A549 (cell line): ENCODE measurements at regions not wholly inside any gene's neighbourhood (a gene's known extent, or its start where the extent isn't known, plus 50 kb on each side); places are given as distances from the start of the nearest gene placed in this dataset.

Experiments
- ATAC-seq, 2 experiments: fragments of 200-7000 bp in 1 of 2; fragments of >200 bp in 1 of 2; cut with Nextera tagmentation in 1 of 2; cut with Tn5 transposase in 1 of 2; 3 replicates each; pipeline versions ENCODE4 v1.8.0 to v1.9.1; 2018 to 2020; ENCODE audit warnings: mild to moderate bottlenecking in 1 of 2, moderate library complexity in 1 of 2
- CTCF ChIA-PET: fragments of 300-600 bp; sonication (Branson Sonifier 250); formaldehyde crosslinking; extraction: SDS; loops from one replicate; lab custom pipeline; 2021; ENCODE audit warnings: antibody characterized with exemption, inconsistent platforms; lab: Yijun Ruan, JAX
- POLR2A ChIA-PET: fragments of 350-600 bp; formaldehyde crosslinking; extraction: SDS; loops from one replicate; lab custom pipeline; 2021; ENCODE audit warnings: antibody characterized with exemption, inconsistent platforms; lab: Yijun Ruan, JAX
- DNase-seq, 2 experiments: peaks; one replicate each; pipeline versions ENCODE4 v3.0.0 to v3.0.0-alpha.2; 2011 to 2016; ENCODE audit warnings: low read depth in 1 of 2, low spot score in 1 of 2
- FAIRE-seq: peaks from 2 replicates; lab custom pipeline; 2011; peaks lifted over from hg19 to GRCh38; lab: Jason Lieb, UNC
- H3K27ac ChIP-seq, 2 experiments: fragments of >200 bp; sonication (Bioruptor Twin); formaldehyde crosslinking; 3 replicates each; pipeline ENCODE4 v1.5.1; 2016 to 2017
- H3K4me1 ChIP-seq: fragments of >200 bp; sonication (Bioruptor Twin); formaldehyde crosslinking; 3 replicates; pipeline ENCODE4 v1.6.1; 2016
- H3K4me2 ChIP-seq: fragments of >200 bp; sonication (Bioruptor Twin); formaldehyde crosslinking; 3 replicates; pipeline ENCODE4 v1.6.1; 2016
- H3K4me3 ChIP-seq: fragments of >200 bp; sonication (Bioruptor Twin); formaldehyde crosslinking; 3 replicates; pipeline ENCODE4 v1.5.1; 2016
- H3K9me3 ChIP-seq: fragments of >200 bp; sonication (Bioruptor Twin); formaldehyde crosslinking; 3 replicates; pipeline ENCODE4 v1.6.1; 2016
- ATOH8 ChIP-seq: fragments of 250-450 bp; sonication (Bioruptor Pico); IDR thresholded peaks from 2 replicates; pipeline ENCODE4 v1.5.0; 2020; ENCODE audit warnings: low read depth, mild to moderate bottlenecking, moderate library complexity
- BCL3 ChIP-seq: fragments of >200 bp; sonication (Bioruptor Twin); formaldehyde crosslinking; IDR thresholded peaks from 3 replicates; pipeline ENCODE4 v1.6.1; 2016
- BHLHE40 ChIP-seq: IDR thresholded peaks from 2 replicates; pipeline ENCODE4 v1.6.1; 2012; ENCODE audit warnings: low read depth, low read length, inconsistent platforms
- CEBPB ChIP-seq, 2 experiments: fragments of >200 bp in 1 of 2; sonication (Bioruptor Twin) in 1 of 2; formaldehyde crosslinking in 1 of 2; IDR thresholded peaks; 2 replicates each; pipeline ENCODE4 v1.6.1; 2012 to 2016
- CHD4 ChIP-seq: fragments of 200-600 bp; sonication (generic); IDR thresholded peaks from 2 replicates; pipeline ENCODE4 v1.6.1; 2016; ENCODE audit warnings: antibody characterized with exemption, mild to moderate bottlenecking, borderline replicate concordance
- FOSB ChIP-seq: fragments of 250-450 bp; sonication (Bioruptor Pico); IDR thresholded peaks from 2 replicates; pipeline ENCODE4 v1.5.0; 2020; ENCODE audit warnings: mild to moderate bottlenecking, moderate library complexity
- FOSL2 ChIP-seq, 2 experiments: fragments of 450-650 bp in 1 of 2; fragments of >200 bp in 1 of 2; sonication (Bioruptor Twin) in 1 of 2; formaldehyde crosslinking; IDR thresholded peaks; 2 replicates each; pipeline versions ENCODE4 v1.5.0 to v1.6.1; 2016 to 2020; ENCODE audit warnings: mild to moderate bottlenecking in 1 of 2, moderate library complexity in 1 of 2
- FOXS1 ChIP-seq: fragments of 250-450 bp; sonication (Bioruptor Pico); IDR thresholded peaks from 2 replicates; pipeline ENCODE4 v1.5.0; 2020; ENCODE audit warnings: mild to moderate bottlenecking, moderate library complexity
- GATA3 ChIP-seq: IDR thresholded peaks from 2 replicates; pipeline ENCODE4 v1.6.1; 2012; ENCODE audit warnings: borderline replicate concordance
- HES2 ChIP-seq: fragments of >200 bp; sonication (Bioruptor Twin); formaldehyde crosslinking; IDR thresholded peaks from 2 replicates; pipeline ENCODE4 v1.6.1; 2016
- HEYL ChIP-seq: fragments of 250-450 bp; sonication (Bioruptor Pico); IDR thresholded peaks from 2 replicates; pipeline ENCODE4 v1.8.0; 2021; ENCODE audit warnings: mild to moderate bottlenecking, moderate library complexity
- HMGXB4 ChIP-seq: fragments of 250-450 bp; sonication (Bioruptor Pico); IDR thresholded peaks from 2 replicates; pipeline ENCODE4 v1.5.0; 2021; ENCODE audit warnings: mild to moderate bottlenecking, moderate library complexity, borderline replicate concordance
- HOXB5 ChIP-seq: fragments of 250-450 bp; sonication (Bioruptor Pico); IDR thresholded peaks from 2 replicates; pipeline ENCODE4 v1.5.0; 2020; ENCODE audit warnings: mild to moderate bottlenecking, moderate library complexity
- KDM5A ChIP-seq: fragments of 200-600 bp; sonication (generic); IDR thresholded peaks from 2 replicates; pipeline ENCODE4 v1.6.1; 2016; ENCODE audit warnings: antibody characterized with exemption, mild to moderate bottlenecking
- MAFK ChIP-seq: fragments of 450-650 bp; IDR thresholded peaks from 2 replicates; pipeline ENCODE4 v1.6.1; 2014; ENCODE audit not compliant: partially characterized antibody
- MAX ChIP-seq: IDR thresholded peaks from 2 replicates; pipeline ENCODE4 v1.6.1; 2012
- MAZ ChIP-seq: fragments of 150-350 bp; IDR thresholded peaks from 2 replicates; pipeline ENCODE4 v1.6.1; 2014; ENCODE audit warnings: antibody characterized with exemption, low read depth, low read length, borderline replicate concordance
- MYC ChIP-seq: IDR thresholded peaks from 2 replicates; pipeline ENCODE4 v1.6.1; 2012; ENCODE audit warnings: mild to moderate bottlenecking, inconsistent platforms, low read length, improper control_type of control experiment, borderline replicate concordance
- NR3C1 ChIP-seq: fragments of >200 bp; sonication (Bioruptor Twin); formaldehyde crosslinking; IDR thresholded peaks from 3 replicates; pipeline ENCODE4 v1.6.1; 2017
- PBX3 ChIP-seq: IDR thresholded peaks from 2 replicates; pipeline ENCODE4 v1.6.1; 2012
- TFCP2L1 ChIP-seq: fragments of 250-450 bp; sonication (Bioruptor Pico); IDR thresholded peaks from 2 replicates; pipeline ENCODE4 v1.5.0; 2021; ENCODE audit warnings: mild to moderate bottlenecking
- TP53 ChIP-seq: fragments of 250-450 bp; sonication (Bioruptor Pico); IDR thresholded peaks from 2 replicates; pipeline ENCODE4 v1.5.0; 2021; ENCODE audit warnings: mild to moderate bottlenecking, moderate library complexity
- ZSCAN20 ChIP-seq: fragments of 250-450 bp; sonication (Bioruptor Pico); IDR thresholded peaks from 2 replicates; pipeline ENCODE4 v1.8.0; 2022; ENCODE audit warnings: mild to moderate bottlenecking, moderate library complexity
- WGBS: methylation state at CpG from one replicate; pipeline ENCODE4 v1.1.6; 2017; ENCODE audit errors: missing lambda C conversion rate; 5-methylcytosine and 5-hydroxymethylcytosine counted together

GRCh38 chr1:47592296-47593012, 154.6 kb downstream of the FOXD2 start:
- ATAC-seq: no peak
- Histone ChIP-seq H3K4me2 (no peak overlapping the region), H3K4me3 (no peak overlapping the region), H3K27ac (no peak overlapping the region), H3K9me3 (no peaks in the 10 kb centered on the region), H3K4me1 (no peaks in the 10 kb centered on the region)
- CTCF ChIA-PET: interaction anchor here (0.6 to 1.5 kb wide), 2 partner anchors 156 to 761 kb away, joined by 3 read pairs; no protein-coding TSS in a partner anchor
- DNase-seq: no peak
- WGBS: 68% methylated on average over 10 of the region's 15 CpGs
- TF ChIP-seq TFCP2L1 (CRISPR knock-in tag): no peak
- TF ChIP-seq HEYL (CRISPR knock-in tag): no peak
- TF ChIP-seq CEBPB (IDR thresholded peaks at IDR 0.05): no peak
- no peak for TF ChIP-seq FOXS1
- TF ChIP-seq FOSB (CRISPR knock-in tag): no peak
- TF ChIP-seq HOXB5 (CRISPR knock-in tag): no peak
- no peak for TF ChIP-seq HES2
- POLR2A ChIA-PET: no interaction called here
- no peak for FAIRE-seq

- no peak for TF ChIP-seq GATA3
- TF ChIP-seq BHLHE40: no peak
- TF ChIP-seq MAX: no peak
- TF ChIP-seq MYC: no peak
- no peak for TF ChIP-seq FOSL2 (IDR thresholded peaks at IDR 0.05)
- no peak for TF ChIP-seq FOSL2 (CRISPR knock-in tag; IDR thresholded peaks at IDR 0.05)
- no peak for TF ChIP-seq ZSCAN20 (CRISPR knock-in tag)
- TF ChIP-seq PBX3: no peak
- TF ChIP-seq NR3C1: no peak
- TF ChIP-seq CHD4: no peak
- TF ChIP-seq TP53: no peak
- no peak for TF ChIP-seq MAZ
- no peak for TF ChIP-seq KDM5A
- TF ChIP-seq HMGXB4: no peak
- no peak for TF ChIP-seq BCL3
- TF ChIP-seq CEBPB (IDR thresholded peaks at IDR 0.05): no peak
- no peak for TF ChIP-seq ATOH8 (CRISPR knock-in tag)
- TF ChIP-seq TFCP2L1 (CRISPR knock-in tag): no peak
- no peak for TF ChIP-seq MAFK
- H3K9me3 ChIP-seq: no peaks in the 10 kb centered on the region
- 77% methylated on average over 17 of the region's 47 CpGs for WGBS
- H3K27ac ChIP-seq: no peak overlapping the region
- no peak for FAIRE-seq
- no peak for DNase-seq
- no peaks in the 10 kb centered on the region for H3K4me1 ChIP-seq
- CTCF ChIA-PET: interaction anchor here (0.6 to 1.5 kb wide), 2 partner anchors 157 to 762 kb away, joined by 3 read pairs; no protein-coding TSS in a partner anchor
- H3K4me3 ChIP-seq: no peak overlapping the region
- ATAC-seq: no peak
- POLR2A ChIA-PET: no interaction called here
- no peak overlapping the region for H3K4me2 ChIP-seq
Observed at GRCh38 chr1:47593013-47593568, 155.2 kb downstream of the FOXD2 start.
